ENCODE measurements at regions not wholly inside any gene's neighbourhood (a gene's known extent, or its start where the extent isn't known, plus 50 kb on each side); places are given as distances from the start of the nearest gene placed in this dataset.

DNA sequence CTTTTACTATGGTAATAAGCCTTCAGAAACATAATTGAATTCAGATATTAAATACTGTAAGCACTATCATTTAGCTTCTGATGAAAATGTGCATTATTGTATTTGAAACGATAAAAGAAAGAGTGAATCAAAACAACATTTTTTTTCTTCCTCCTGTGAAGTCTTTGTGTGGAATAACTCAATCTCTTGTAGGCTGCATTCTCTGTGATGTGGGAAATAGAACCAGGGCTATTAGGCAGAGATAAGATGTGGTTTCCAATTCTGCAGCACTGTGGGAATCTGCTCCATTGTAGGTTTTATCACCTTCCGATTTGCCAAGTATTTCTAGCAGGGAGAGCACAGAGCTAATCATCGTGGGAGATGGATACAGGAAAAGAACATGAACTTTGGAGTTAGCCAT, 624.5 kb downstream of the RBFOX1 start:
- TF ChIP-seq, protein P1, sequence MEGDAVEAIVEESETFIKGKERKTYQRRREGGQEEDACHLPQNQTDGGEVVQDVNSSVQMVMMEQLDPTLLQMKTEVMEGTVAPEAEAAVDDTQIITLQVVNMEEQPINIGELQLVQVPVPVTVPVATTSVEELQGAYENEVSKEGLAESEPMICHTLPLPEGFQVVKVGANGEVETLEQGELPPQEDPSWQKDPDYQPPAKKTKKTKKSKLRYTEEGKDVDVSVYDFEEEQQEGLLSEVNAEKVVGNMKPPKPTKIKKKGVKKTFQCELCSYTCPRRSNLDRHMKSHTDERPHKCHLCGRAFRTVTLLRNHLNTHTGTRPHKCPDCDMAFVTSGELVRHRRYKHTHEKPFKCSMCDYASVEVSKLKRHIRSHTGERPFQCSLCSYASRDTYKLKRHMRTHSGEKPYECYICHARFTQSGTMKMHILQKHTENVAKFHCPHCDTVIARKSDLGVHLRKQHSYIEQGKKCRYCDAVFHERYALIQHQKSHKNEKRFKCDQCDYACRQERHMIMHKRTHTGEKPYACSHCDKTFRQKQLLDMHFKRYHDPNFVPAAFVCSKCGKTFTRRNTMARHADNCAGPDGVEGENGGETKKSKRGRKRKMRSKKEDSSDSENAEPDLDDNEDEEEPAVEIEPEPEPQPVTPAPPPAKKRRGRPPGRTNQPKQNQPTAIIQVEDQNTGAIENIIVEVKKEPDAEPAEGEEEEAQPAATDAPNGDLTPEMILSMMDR (conservative IDR thresholded peaks at IDR 0.05; ENCODE audit: low read depth in 2 of 2) = no peak
- TF ChIP-seq CREB1 (CRISPR knock-in tag; IDR thresholded peaks at IDR 0.05; ENCODE audit: low read depth) = no peak
- no peak for TF ChIP-seq EZH2 (IDR thresholded peaks at IDR 0.05; ENCODE audit: low read depth, unreplicated experiment)
- TF ChIP-seq EZH2phosphoT487 (IDR thresholded peaks at IDR 0.05; ENCODE audit: unreplicated experiment) = no peak
- no peak for TF ChIP-seq POLR2AphosphoS5 (IDR thresholded peaks at IDR 0.05; ENCODE audit: low read depth)
- no peak for TF ChIP-seq JUNB (IDR thresholded peaks at IDR 0.05; ENCODE audit: unreplicated experiment)
- TF ChIP-seq, protein P2, sequence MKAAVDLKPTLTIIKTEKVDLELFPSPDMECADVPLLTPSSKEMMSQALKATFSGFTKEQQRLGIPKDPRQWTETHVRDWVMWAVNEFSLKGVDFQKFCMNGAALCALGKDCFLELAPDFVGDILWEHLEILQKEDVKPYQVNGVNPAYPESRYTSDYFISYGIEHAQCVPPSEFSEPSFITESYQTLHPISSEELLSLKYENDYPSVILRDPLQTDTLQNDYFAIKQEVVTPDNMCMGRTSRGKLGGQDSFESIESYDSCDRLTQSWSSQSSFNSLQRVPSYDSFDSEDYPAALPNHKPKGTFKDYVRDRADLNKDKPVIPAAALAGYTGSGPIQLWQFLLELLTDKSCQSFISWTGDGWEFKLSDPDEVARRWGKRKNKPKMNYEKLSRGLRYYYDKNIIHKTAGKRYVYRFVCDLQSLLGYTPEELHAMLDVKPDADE (IDR thresholded peaks at IDR 0.05) = no peak
- TF ChIP-seq, protein P3, sequence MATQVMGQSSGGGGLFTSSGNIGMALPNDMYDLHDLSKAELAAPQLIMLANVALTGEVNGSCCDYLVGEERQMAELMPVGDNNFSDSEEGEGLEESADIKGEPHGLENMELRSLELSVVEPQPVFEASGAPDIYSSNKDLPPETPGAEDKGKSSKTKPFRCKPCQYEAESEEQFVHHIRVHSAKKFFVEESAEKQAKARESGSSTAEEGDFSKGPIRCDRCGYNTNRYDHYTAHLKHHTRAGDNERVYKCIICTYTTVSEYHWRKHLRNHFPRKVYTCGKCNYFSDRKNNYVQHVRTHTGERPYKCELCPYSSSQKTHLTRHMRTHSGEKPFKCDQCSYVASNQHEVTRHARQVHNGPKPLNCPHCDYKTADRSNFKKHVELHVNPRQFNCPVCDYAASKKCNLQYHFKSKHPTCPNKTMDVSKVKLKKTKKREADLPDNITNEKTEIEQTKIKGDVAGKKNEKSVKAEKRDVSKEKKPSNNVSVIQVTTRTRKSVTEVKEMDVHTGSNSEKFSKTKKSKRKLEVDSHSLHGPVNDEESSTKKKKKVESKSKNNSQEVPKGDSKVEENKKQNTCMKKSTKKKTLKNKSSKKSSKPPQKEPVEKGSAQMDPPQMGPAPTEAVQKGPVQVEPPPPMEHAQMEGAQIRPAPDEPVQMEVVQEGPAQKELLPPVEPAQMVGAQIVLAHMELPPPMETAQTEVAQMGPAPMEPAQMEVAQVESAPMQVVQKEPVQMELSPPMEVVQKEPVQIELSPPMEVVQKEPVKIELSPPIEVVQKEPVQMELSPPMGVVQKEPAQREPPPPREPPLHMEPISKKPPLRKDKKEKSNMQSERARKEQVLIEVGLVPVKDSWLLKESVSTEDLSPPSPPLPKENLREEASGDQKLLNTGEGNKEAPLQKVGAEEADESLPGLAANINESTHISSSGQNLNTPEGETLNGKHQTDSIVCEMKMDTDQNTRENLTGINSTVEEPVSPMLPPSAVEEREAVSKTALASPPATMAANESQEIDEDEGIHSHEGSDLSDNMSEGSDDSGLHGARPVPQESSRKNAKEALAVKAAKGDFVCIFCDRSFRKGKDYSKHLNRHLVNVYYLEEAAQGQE (IDR thresholded peaks at IDR 0.05; ENCODE audit: unreplicated experiment) = no peak
- TF ChIP-seq NANOG (IDR thresholded peaks at IDR 0.05; ENCODE audit: borderline replicate concordance) = no peak
- no peak for TF ChIP-seq STAT1 (IDR thresholded peaks at IDR 0.05; ENCODE audit: unreplicated experiment)
- no peak for TF ChIP-seq ZNF331 (CRISPR knock-in tag; IDR thresholded peaks at IDR 0.05; ENCODE audit: low read depth)
- TF ChIP-seq, protein P4, sequence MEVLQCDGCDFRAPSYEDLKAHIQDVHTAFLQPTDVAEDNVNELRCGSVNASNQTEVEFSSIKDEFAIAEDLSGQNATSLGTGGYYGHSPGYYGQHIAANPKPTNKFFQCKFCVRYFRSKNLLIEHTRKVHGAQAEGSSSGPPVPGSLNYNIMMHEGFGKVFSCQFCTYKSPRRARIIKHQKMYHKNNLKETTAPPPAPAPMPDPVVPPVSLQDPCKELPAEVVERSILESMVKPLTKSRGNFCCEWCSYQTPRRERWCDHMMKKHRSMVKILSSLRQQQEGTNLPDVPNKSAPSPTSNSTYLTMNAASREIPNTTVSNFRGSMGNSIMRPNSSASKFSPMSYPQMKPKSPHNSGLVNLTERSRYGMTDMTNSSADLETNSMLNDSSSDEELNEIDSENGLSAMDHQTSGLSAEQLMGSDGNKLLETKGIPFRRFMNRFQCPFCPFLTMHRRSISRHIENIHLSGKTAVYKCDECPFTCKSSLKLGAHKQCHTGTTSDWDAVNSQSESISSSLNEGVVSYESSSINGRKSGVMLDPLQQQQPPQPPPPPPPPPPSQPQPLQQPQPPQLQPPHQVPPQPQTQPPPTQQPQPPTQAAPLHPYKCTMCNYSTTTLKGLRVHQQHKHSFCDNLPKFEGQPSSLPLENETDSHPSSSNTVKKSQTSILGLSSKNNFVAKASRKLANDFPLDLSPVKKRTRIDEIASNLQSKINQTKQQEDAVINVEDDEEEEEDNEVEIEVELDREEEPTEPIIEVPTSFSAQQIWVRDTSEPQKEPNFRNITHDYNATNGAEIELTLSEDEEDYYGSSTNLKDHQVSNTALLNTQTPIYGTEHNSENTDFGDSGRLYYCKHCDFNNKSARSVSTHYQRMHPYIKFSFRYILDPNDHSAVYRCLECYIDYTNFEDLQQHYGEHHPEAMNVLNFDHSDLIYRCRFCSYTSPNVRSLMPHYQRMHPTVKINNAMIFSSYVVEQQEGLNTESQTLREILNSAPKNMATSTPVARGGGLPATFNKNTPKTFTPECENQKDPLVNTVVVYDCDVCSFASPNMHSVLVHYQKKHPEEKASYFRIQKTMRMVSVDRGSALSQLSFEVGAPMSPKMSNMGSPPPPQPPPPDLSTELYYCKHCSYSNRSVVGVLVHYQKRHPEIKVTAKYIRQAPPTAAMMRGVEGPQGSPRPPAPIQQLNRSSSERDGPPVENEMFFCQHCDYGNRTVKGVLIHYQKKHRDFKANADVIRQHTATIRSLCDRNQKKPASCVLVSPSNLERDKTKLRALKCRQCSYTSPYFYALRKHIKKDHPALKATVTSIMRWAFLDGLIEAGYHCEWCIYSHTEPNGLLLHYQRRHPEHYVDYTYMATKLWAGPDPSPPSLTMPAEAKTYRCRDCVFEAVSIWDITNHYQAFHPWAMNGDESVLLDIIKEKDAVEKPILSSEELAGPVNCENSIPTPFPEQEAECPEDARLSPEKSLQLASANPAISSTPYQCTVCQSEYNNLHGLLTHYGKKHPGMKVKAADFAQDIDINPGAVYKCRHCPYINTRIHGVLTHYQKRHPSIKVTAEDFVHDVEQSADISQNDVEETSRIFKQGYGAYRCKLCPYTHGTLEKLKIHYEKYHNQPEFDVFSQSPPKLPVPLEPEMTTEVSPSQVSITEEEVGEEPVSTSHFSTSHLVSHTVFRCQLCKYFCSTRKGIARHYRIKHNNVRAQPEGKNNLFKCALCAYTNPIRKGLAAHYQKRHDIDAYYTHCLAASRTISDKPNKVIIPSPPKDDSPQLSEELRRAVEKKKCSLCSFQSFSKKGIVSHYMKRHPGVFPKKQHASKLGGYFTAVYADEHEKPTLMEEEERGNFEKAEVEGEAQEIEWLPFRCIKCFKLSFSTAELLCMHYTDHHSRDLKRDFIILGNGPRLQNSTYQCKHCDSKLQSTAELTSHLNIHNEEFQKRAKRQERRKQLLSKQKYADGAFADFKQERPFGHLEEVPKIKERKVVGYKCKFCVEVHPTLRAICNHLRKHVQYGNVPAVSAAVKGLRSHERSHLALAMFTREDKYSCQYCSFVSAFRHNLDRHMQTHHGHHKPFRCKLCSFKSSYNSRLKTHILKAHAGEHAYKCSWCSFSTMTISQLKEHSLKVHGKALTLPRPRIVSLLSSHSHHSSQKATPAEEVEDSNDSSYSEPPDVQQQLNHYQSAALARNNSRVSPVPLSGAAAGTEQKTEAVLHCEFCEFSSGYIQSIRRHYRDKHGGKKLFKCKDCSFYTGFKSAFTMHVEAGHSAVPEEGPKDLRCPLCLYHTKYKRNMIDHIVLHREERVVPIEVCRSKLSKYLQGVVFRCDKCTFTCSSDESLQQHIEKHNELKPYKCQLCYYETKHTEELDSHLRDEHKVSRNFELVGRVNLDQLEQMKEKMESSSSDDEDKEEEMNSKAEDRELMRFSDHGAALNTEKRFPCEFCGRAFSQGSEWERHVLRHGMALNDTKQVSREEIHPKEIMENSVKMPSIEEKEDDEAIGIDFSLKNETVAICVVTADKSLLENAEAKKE (CRISPR knock-in tag; IDR thresholded peaks at IDR 0.05) = no peak

All from GM23338 (cell line).